ENCODE measurements at regions not wholly inside any gene's neighbourhood (a gene's known extent, or its start where the extent isn't known, plus 50 kb on each side); places are given as distances from the start of the nearest gene placed in this dataset.
"Not testable (repeated sequence)": the region's sequence is repeated elsewhere in the genome, so short reads cannot be mapped to it uniquely, and the experiment has no call there.

- no peak for DNase-seq (ENCODE audit: low spot score)
Measured at GRCh38 chr16:58862334-58863021, 128.4 kb upstream of the GOT2 start.

GRCh38 chr16:58859958-58860669, 126.0 kb upstream of the GOT2 start:
- no peak for DNase-seq (ENCODE audit: low spot score)

GRCh38 chr16:58858577-58858976, 124.5 kb upstream of the GOT2 start:
- not testable (repeated sequence) for DNase-seq (ENCODE audit: low spot score)

- DNase-seq (ENCODE audit: low spot score): no peak
Measured at GRCh38 chr16:58855291-58855863, 121.3 kb upstream of the GOT2 start.

GRCh38 chr16:58853854-58854791, 120.0 kb upstream of the GOT2 start:
- DNase-seq (ENCODE audit: low spot score): no peak

GRCh38 chr16:58850678-58851020, 116.5 kb upstream of the GOT2 start:
- DNase-seq (ENCODE audit: low spot score): no peak

GRCh38 chr16:58850019-58850677, 116.0 kb upstream of the GOT2 start:
- no peak for DNase-seq (ENCODE audit: low spot score)

- DNase-seq (ENCODE audit: low spot score): no peak
Measured at GRCh38 chr16:58848662-58849002, 114.5 kb upstream of the GOT2 start.

GRCh38 chr16:58847902-58848661, 114.0 kb upstream of the GOT2 start:
- no peak for DNase-seq (ENCODE audit: low spot score)

GRCh38 chr16:58846226-58846625, 112.1 kb upstream of the GOT2 start:
- not testable (repeated sequence) for DNase-seq (ENCODE audit: low spot score)

- peak; percentile 4 for DNase-seq (ENCODE audit: low spot score)
Measured at GRCh38 chr16:58843675-58844074, 109.6 kb upstream of the GOT2 start.

- no peak for DNase-seq (ENCODE audit: low spot score)
Measured at GRCh38 chr16:58842746-58843145, 108.6 kb upstream of the GOT2 start.

GRCh38 chr16:58842156-58842555, 108.0 kb upstream of the GOT2 start:
- no peak for DNase-seq (ENCODE audit: low spot score)

- no peak for DNase-seq (ENCODE audit: low spot score)
Measured at GRCh38 chr16:58837950-58838349, 103.8 kb upstream of the GOT2 start.

- DNase-seq (ENCODE audit: low spot score): no peak
Measured at GRCh38 chr16:58836427-58836826, 102.3 kb upstream of the GOT2 start.

GRCh38 chr16:58832386-58832895, 98.3 kb upstream of the GOT2 start:
- DNase-seq (ENCODE audit: low spot score): no peak

- no peak for DNase-seq (ENCODE audit: low spot score)
Measured at GRCh38 chr16:58831386-58831785, 97.3 kb upstream of the GOT2 start.

- DNase-seq (ENCODE audit: low spot score): no peak
Measured at GRCh38 chr16:58828901-58829545, 94.9 kb upstream of the GOT2 start.

GRCh38 chr16:58824201-58824600, 90.1 kb upstream of the GOT2 start:
- no peak for DNase-seq (ENCODE audit: low spot score)

GRCh38 chr16:58821886-58822285, 87.8 kb upstream of the GOT2 start:
- no peak for DNase-seq (ENCODE audit: low spot score)
